Adrenal gland (tissue), 9 donors: ENCODE measurements at regions not wholly inside any gene's neighbourhood (a gene's known extent, or its start where the extent isn't known, plus 50 kb on each side); places are given as distances from the start of the nearest gene placed in this dataset.

Experiments used
- DNase-seq, 7 donors: peaks; one replicate each; pipeline ENCODE4 v3.0.0-alpha.2; 2019 to 2020
- H3K27ac ChIP-seq, 5 donors: fragments of 200-600 bp; sonication (generic) in 4 of 5; 1 replicate in 3 of 5; 2 replicates in 2 of 5; pipeline versions ENCODE4 v1.5.1 to v1.8.0; 2016 to 2020; ENCODE audit warnings: mild to moderate bottlenecking in 1 of 5
- H3K27me3 ChIP-seq: fragments of 200-600 bp; 2 replicates; pipeline ENCODE4 v1.8.0; 2021
- H3K36me3 ChIP-seq, 2 donors: fragments of 200-600 bp; replicated peaks in 1 of 2; 1 replicate in 1 of 2; 2 replicates in 1 of 2; pipeline versions ENCODE4 v1.5.1 to v1.8.0; 2018 to 2022
- H3K4me1 ChIP-seq, 2 donors: fragments of 200-600 bp; replicated peaks in 1 of 2; 1 replicate in 1 of 2; 2 replicates in 1 of 2; pipeline versions ENCODE4 v1.5.1 to v1.8.0; 2018 to 2021
- H3K4me3 ChIP-seq, 4 donors: fragments of 200-600 bp; sonication (generic) in 3 of 4; one replicate each; pipeline ENCODE4 v1.5.1; 2016 to 2018
- H3K9me3 ChIP-seq, 3 donors: fragments of 200-600 bp; sonication (generic) in 1 of 3; replicated peaks in 1 of 3; 1 replicate in 2 of 3; 2 replicates in 1 of 3; pipeline versions ENCODE4 v1.5.1 to v1.8.0; 2016 to 2021
- CTCF ChIP-seq, 6 experiments: fragments of 450-650 bp in 4 of 6; fragments of 200-600 bp in 2 of 6; sonication (generic) in 1 of 6; IDR thresholded peaks; 1 replicate in 5 of 6; 2 replicates in 1 of 6; pipeline versions ENCODE4 v1.5.1 to v1.8.0; 2016 to 2021; ENCODE audit warnings: antibody characterized with exemption in 6 of 6, mild to moderate bottlenecking in 2 of 6, moderate library complexity in 1 of 6
- POLR2A ChIP-seq, 2 donors: fragments of 450-650 bp; IDR thresholded peaks; one replicate each; pipeline ENCODE4 v1.6.1; 2017; ENCODE audit warnings: antibody characterized with exemption in 2 of 2, mild to moderate bottlenecking in 2 of 2, moderate library complexity in 1 of 2
- WGBS, 4 donors: extraction: QIAGEN DNeasy Blood & Tissue Kit in 2 of 4; methylation state at CpG; one replicate each; pipeline versions ENCODE4 v1.1.5 to v1.1.7; 2013 to 2017; 5-methylcytosine and 5-hydroxymethylcytosine counted together
- intact Hi-C, 2 donors: fragments of 100-400 bp; cut with DNase I; formaldehyde crosslinking; loops; one replicate each; pipeline versions ENCODE4 v1.14.1 to v1.15.0; 2022 to 2023
- donor health status: healthy with polysubstance abuse.
- donor health status: Bipolar disorder and iron deficiency.
- donor health status: DM: yes; HTN: yes; CAD: no.
- donor health status: DM: no; HTN: no; CAD: no.
- donor health status: DM: no; HTN: no; CAD: no.

- Histone ChIP-seq H3K27me3 (no peaks in the 10 kb centered on the region), H3K9me3 (no peaks in the 10 kb centered on the region), H3K4me1 (peaks cover 4 to 36% of the 10 kb centered on the region in 2 donors), H3K4me3 (no peak overlapping the region), H3K27ac (peak overlapping the region in 4 of 5 donors; percentile 4 to 70 (median 14)), H3K36me3 (no peaks in the 10 kb centered on the region)
- TF ChIP-seq POLR2A (IDR thresholded peaks at IDR 0.05) (no peak), CTCF (IDR thresholded peaks at IDR 0.05) (peak in 5 of 6 experiments; percentile 67 to 74 (median 71))
- intact Hi-C loops = loop anchor here (5.0 to 10.0 kb wide), 4 partner anchors 83 to 520 kb away; partner anchors contain the start of gene RTL1 (in 1 of the 2)
- no peak for DNase-seq
- 40 to 50% (median 43%) methylated on average over 16 of the region's 16 CpGs for WGBS, 4 donors
Observed at GRCh38 chr14:100384819-100385813, 62.0 kb downstream of the SLC25A47 start.

- Histone ChIP-seq H3K27me3 (no peaks in the 10 kb centered on the region), H3K36me3 (no peaks in the 10 kb centered on the region), H3K27ac (peak overlapping the region in 2 of 5 donors; percentile 6 to 70), H3K4me1 (peaks cover 10 to 46% of the 10 kb centered on the region in 2 donors), H3K4me3 (no peak overlapping the region), H3K9me3 (no peaks in the 10 kb centered on the region)
- DNase-seq = no peak
- intact Hi-C loops = loop anchor here (5.0 to 10.0 kb wide), 2 partner anchors 271 to 519 kb away; partner anchors contain the start of gene RTL1 (in 1 of the 2)
- no peak for TF ChIP-seq CTCF (IDR thresholded peaks at IDR 0.05)
- TF ChIP-seq POLR2A (IDR thresholded peaks at IDR 0.05) = no peak
- 44 to 74% (median 63%) methylated on average over 2 of the region's 2 CpGs for WGBS, 4 donors
Observed at GRCh38 chr14:100386121-100386520, 63.0 kb downstream of the SLC25A47 start.

- Histone ChIP-seq H3K27me3 (no peaks in the 10 kb centered on the region), H3K4me1 (peaks cover 10 to 53% of the 10 kb centered on the region in 2 donors), H3K9me3 (no peaks in the 10 kb centered on the region), H3K36me3 (no peaks in the 10 kb centered on the region), H3K4me3 (no peak overlapping the region), H3K27ac (no peak overlapping the region)
- TF ChIP-seq POLR2A (IDR thresholded peaks at IDR 0.05) (no peak), CTCF (IDR thresholded peaks at IDR 0.05) (no peak)
- DNase-seq = no peak
- intact Hi-C loops = loop anchor here (5.0 to 10.0 kb wide), 2 partner anchors 270 to 518 kb away; partner anchors contain the start of gene RTL1 (in 1 of the 2)
- 83 to 97% (median 88%) methylated on average over 2 of the region's 2 CpGs for whole genome bisulfite sequencing, 4 donors
Observed at GRCh38 chr14:100386846-100387245, 63.7 kb downstream of the SLC25A47 start.

GRCh38 chr14:100387450-100387849 is 64.3 kb downstream of the SLC25A47 start:
- no peak for DNase-seq
- no peaks in the 10 kb centered on the region for H3K27me3 ChIP-seq
- intact Hi-C loops = loop anchor here (5.0 to 10.0 kb wide), 2 partner anchors 270 to 517 kb away; partner anchors contain the start of gene RTL1 (in 1 of the 2)
- H3K9me3 ChIP-seq = no peaks in the 10 kb centered on the region
- peaks cover 10 to 55% of the 10 kb centered on the region in 2 donors for H3K4me1 ChIP-seq
- no peaks in the 10 kb centered on the region for H3K36me3 ChIP-seq
- TF ChIP-seq POLR2A (IDR thresholded peaks at IDR 0.05) = no peak
- TF ChIP-seq CTCF (IDR thresholded peaks at IDR 0.05) = no peak
- 84 to 98% (median 89%) methylated on average over 6 of the region's 6 CpGs for WGBS, 4 donors
- H3K4me3 ChIP-seq = no peak overlapping the region
- H3K27ac ChIP-seq = peak overlapping the region in 1 of 5 donors; percentile 2
